Suprapubic skin (tissue), 4 donors: ENCODE measurements at regions not wholly inside any gene's neighbourhood (a gene's known extent, or its start where the extent isn't known, plus 50 kb on each side); places are given as distances from the start of the nearest gene placed in this dataset.

ENCODE experiments used
- DNase-seq, 2 donors: peaks; one replicate each; pipeline ENCODE4 v3.0.0-alpha.2; 2019; ENCODE audit warnings: low spot score in 2 of 2
- H3K27ac ChIP-seq: fragments of 200-600 bp; sonication (generic); one replicate; pipeline ENCODE4 v1.5.1; 2019
- H3K27me3 ChIP-seq: fragments of 200-600 bp; sonication (generic); one replicate; pipeline ENCODE4 v1.5.1; 2019
- H3K36me3 ChIP-seq: fragments of 200-600 bp; sonication (generic); one replicate; pipeline ENCODE4 v1.5.1; 2019
- H3K4me1 ChIP-seq: fragments of 200-600 bp; sonication (generic); one replicate; pipeline ENCODE4 v1.5.1; 2019
- H3K4me3 ChIP-seq: fragments of 200-600 bp; sonication (generic); one replicate; pipeline ENCODE4 v1.5.1; 2019; ENCODE audit warnings: mild to moderate bottlenecking
- H3K9me3 ChIP-seq: fragments of 200-600 bp; sonication (generic); one replicate; pipeline ENCODE4 v1.5.1; 2019
- EP300 ChIP-seq: sonication (generic); formaldehyde crosslinking; IDR thresholded peaks from one replicate; pipeline ENCODE4 v1.6.1; 2017; ENCODE audit warnings: antibody characterized with exemption
- POLR2A ChIP-seq, 2 donors: fragments of 450-650 bp; IDR thresholded peaks; one replicate each; pipeline ENCODE4 v1.6.1; 2017; ENCODE audit warnings: antibody characterized with exemption in 2 of 2, mild to moderate bottlenecking in 2 of 2, moderate library complexity in 2 of 2
- POLR2AphosphoS5 ChIP-seq, 3 donors: sonication (generic); formaldehyde crosslinking; IDR thresholded peaks; one replicate each; pipeline ENCODE4 v1.6.1; 2017; ENCODE audit warnings: antibody characterized with exemption in 3 of 3
- WGBS: methylation state at CpG from one replicate; pipeline ENCODE4 v1.1.5; 2018; 5-methylcytosine and 5-hydroxymethylcytosine counted together
- TF ChIP-seq, protein P1 (sequence below), 2 donors: fragments of 200-600 bp in 1 of 2; fragments of 450-650 bp in 1 of 2; sonication (generic) in 1 of 2; IDR thresholded peaks; one replicate each; pipeline ENCODE4 v1.5.1; 2016 to 2019; ENCODE audit warnings: antibody characterized with exemption in 2 of 2, mild to moderate bottlenecking in 1 of 2, moderate library complexity in 1 of 2

DNA sequence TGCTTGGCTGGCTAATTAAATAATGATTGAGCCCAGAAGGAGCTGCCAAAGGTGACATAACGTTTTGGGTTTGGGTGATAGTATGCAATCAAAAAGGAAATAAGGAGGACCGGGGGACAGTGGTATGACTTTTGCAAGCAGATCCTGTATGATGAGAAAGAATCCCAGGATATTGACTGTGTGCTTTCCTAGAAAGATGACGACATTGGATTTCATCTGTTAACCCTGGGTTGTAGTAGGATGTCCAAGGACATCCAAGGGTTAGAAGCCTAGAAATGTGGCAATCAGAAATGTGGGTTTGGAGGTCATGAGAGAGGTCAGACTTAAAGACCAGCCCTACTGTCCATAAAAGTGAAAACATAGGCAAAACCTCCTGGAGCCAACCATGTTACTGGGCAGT is 50.3 kb upstream of the HMHB1 start:
- H3K27ac ChIP-seq = no peak overlapping the region
- DNase-seq = no peak
- WGBS = 82% methylated on average over 3 of the region's 3 CpGs
- no peak for TF ChIP-seq EP300
- TF ChIP-seq, protein P1, sequence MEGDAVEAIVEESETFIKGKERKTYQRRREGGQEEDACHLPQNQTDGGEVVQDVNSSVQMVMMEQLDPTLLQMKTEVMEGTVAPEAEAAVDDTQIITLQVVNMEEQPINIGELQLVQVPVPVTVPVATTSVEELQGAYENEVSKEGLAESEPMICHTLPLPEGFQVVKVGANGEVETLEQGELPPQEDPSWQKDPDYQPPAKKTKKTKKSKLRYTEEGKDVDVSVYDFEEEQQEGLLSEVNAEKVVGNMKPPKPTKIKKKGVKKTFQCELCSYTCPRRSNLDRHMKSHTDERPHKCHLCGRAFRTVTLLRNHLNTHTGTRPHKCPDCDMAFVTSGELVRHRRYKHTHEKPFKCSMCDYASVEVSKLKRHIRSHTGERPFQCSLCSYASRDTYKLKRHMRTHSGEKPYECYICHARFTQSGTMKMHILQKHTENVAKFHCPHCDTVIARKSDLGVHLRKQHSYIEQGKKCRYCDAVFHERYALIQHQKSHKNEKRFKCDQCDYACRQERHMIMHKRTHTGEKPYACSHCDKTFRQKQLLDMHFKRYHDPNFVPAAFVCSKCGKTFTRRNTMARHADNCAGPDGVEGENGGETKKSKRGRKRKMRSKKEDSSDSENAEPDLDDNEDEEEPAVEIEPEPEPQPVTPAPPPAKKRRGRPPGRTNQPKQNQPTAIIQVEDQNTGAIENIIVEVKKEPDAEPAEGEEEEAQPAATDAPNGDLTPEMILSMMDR (IDR thresholded peaks at IDR 0.05) = no peak
- TF ChIP-seq POLR2A (IDR thresholded peaks at IDR 0.05) = no peak
- TF ChIP-seq POLR2AphosphoS5 (IDR thresholded peaks at IDR 0.05) = no peak
- no peaks in the 10 kb centered on the region for H3K9me3 ChIP-seq
- no peak overlapping the region for H3K4me3 ChIP-seq
- H3K4me1 ChIP-seq = no peaks in the 10 kb centered on the region
- H3K36me3 ChIP-seq = no peaks in the 10 kb centered on the region
- no peaks in the 10 kb centered on the region for H3K27me3 ChIP-seq

DNA sequence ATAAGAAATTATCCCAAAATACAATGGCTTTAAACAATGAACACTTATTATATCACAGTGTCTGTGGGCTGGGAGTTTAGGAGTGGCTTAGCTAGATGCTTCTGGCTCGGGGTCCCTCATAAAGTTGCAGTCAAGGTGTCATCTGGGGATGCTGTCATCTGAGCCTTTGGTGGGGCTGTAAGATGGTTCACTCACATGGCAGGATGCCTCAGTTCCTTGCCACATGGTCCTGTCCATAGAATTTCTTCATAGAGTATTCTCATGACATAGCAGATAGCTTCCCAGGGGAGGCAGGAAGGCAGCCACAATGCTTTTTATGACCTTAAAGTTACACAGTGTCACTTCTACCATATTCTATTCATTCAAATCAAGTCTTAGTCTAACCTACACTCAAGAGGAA is 51.2 kb upstream of the HMHB1 start:
- DNase-seq = no peak
- Histone ChIP-seq H3K9me3 (no peaks in the 10 kb centered on the region), H3K27ac (no peak overlapping the region), H3K36me3 (no peaks in the 10 kb centered on the region), H3K4me3 (no peak overlapping the region), H3K27me3 (no peaks in the 10 kb centered on the region), H3K4me1 (no peaks in the 10 kb centered on the region)
- TF ChIP-seq POLR2A (IDR thresholded peaks at IDR 0.05) (no peak), POLR2AphosphoS5 (IDR thresholded peaks at IDR 0.05) (no peak), EP300 (no peak)
- TF ChIP-seq, protein P1 (IDR thresholded peaks at IDR 0.05) = no peak
- 100% methylated on average over 1 of the region's 1 CpG for WGBS

- no peak overlapping the region for H3K27ac ChIP-seq
- 88% methylated on average over 1 of the region's 1 CpG for WGBS
- TF ChIP-seq POLR2AphosphoS5 (IDR thresholded peaks at IDR 0.05) (no peak), EP300 (no peak), POLR2A (IDR thresholded peaks at IDR 0.05) (no peak)
- TF ChIP-seq, protein P1 (IDR thresholded peaks at IDR 0.05) = no peak
Observed at GRCh38 chr5:143760131-143760505, 51.8 kb upstream of the HMHB1 start.

DNA sequence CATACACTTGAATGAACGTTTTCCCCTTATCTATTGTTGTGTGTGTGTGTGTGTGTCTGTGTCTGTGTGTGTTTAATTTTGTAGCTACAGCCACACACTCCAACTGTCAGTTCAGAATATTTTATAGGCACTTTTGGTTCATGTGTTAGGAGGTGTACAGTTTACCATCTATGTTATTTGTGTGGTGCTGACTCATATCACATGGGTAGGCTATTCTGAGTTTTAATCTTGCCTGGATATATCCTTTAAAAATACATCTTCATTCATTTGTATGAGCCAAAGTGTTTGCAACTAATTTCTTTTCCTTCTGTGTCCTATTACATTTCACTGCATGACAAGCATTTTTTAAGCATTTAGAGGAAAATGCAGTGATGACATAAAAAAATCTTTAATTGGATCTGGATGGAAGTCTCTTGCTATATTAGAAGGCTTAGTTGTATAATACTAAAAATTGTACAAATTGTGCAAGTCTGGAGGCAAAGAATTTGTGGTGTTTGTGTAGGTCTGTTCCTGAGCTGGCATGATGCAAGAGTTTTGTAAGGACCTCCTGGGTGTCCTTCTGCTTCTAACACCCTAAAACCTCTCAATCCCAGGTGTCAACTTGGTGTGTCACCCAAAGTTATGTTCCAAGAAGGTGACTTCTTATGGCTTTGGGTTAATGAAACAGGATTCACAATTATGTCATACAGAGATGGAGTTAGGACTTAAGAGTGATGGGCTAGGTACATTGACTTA is 52.4 kb upstream of the HMHB1 start:
- WGBS = 48% methylated on average over 1 of the region's 1 CpG
- H3K9me3 ChIP-seq = no peaks in the 10 kb centered on the region
- no peak overlapping the region for H3K4me3 ChIP-seq
- DNase-seq = no peak
- no peaks in the 10 kb centered on the region for H3K36me3 ChIP-seq
- no peak overlapping the region for H3K27ac ChIP-seq
- TF ChIP-seq, protein P1 (IDR thresholded peaks at IDR 0.05) = no peak
- TF ChIP-seq EP300 (no peak), POLR2AphosphoS5 (IDR thresholded peaks at IDR 0.05) (no peak), POLR2A (IDR thresholded peaks at IDR 0.05) (no peak)
- H3K27me3 ChIP-seq = no peaks in the 10 kb centered on the region
- no peaks in the 10 kb centered on the region for H3K4me1 ChIP-seq

More at GRCh38 chr5:143760131-143760505, 51.8 kb upstream of the HMHB1 start:
- no peaks in the 10 kb centered on the region for H3K27me3 ChIP-seq
- H3K36me3 ChIP-seq = no peaks in the 10 kb centered on the region
- no peaks in the 10 kb centered on the region for H3K4me1 ChIP-seq
- DNase-seq = no peak
- no peak overlapping the region for H3K4me3 ChIP-seq
- H3K9me3 ChIP-seq = no peaks in the 10 kb centered on the region

DNA sequence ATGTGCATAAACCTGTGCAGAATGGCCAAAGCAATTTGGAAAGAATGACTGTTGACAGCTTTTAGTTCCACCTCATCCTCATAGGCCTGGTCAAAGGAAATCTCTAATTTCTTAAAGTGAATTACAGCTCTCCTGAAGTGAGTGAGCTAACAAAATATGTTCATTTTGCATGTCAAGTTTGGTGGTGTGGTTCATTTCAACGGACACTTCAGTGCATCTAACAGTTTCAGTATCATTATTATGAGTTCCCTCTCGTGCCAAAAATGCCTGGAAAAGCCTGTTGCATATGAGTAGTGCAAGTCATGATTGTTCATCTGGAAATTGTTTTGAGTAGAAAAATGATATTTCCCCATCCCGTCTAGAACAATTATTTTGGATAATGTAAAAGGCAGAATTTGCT is 53.2 kb upstream of the HMHB1 start:
- WGBS = 54% methylated on average over 3 of the region's 3 CpGs
- Histone ChIP-seq H3K4me1 (no peaks in the 10 kb centered on the region), H3K27me3 (no peaks in the 10 kb centered on the region), H3K9me3 (no peaks in the 10 kb centered on the region), H3K4me3 (no peak overlapping the region), H3K36me3 (no peaks in the 10 kb centered on the region), H3K27ac (no peak overlapping the region)
- TF ChIP-seq EP300 (no peak), POLR2A (IDR thresholded peaks at IDR 0.05) (no peak), POLR2AphosphoS5 (IDR thresholded peaks at IDR 0.05) (no peak)
- TF ChIP-seq, protein P1 (IDR thresholded peaks at IDR 0.05) = no peak
- DNase-seq = no peak
